ENCODE measurements at regions not wholly inside any gene's neighbourhood (a gene's known extent, or its start where the extent isn't known, plus 50 kb on each side); places are given as distances from the start of the nearest gene placed in this dataset.

GRCh38 chr9:26655166-26655565, 237.4 kb downstream of the CAAP1 start:
- no peak for DNase-seq (ENCODE audit: insufficient read length, low spot score, missing footprints)
- no peaks in the 10 kb centered on the region for H3K36me3 ChIP-seq (ENCODE audit: insufficient read depth, low read length)
- no peaks in the 10 kb centered on the region for H3K27me3 ChIP-seq (ENCODE audit: insufficient read depth, low read length)
- no peaks in the 10 kb centered on the region for H4K20me1 ChIP-seq (ENCODE audit: insufficient read depth, low read length)
- no peak overlapping the region for H3K4me3 ChIP-seq (ENCODE audit: insufficient read depth, low read length)
- no peak for TF ChIP-seq CTCF (IDR thresholded peaks at IDR 0.05; ENCODE audit: extremely low read depth, low read depth, low read length)
- no peak overlapping the region for H3K27ac ChIP-seq (ENCODE audit: low read depth, low read length)
- H3K79me2 ChIP-seq (ENCODE audit: insufficient read depth, low read length): no peaks in the 10 kb centered on the region
- H3K4me1 ChIP-seq (ENCODE audit: insufficient read depth, low read length): no peaks in the 10 kb centered on the region
- H2AFZ ChIP-seq (ENCODE audit: low read length): no peak overlapping the region
- no peaks in the 10 kb centered on the region for H3K9me3 ChIP-seq (ENCODE audit: low read depth, low read length)
- H3K4me2 ChIP-seq (ENCODE audit: insufficient read depth, low read length): no peak overlapping the region

- no peaks in the 10 kb centered on the region for H3K4me1 ChIP-seq (ENCODE audit: insufficient read depth, low read length)
- H4K20me1 ChIP-seq (ENCODE audit: insufficient read depth, low read length): no peaks in the 10 kb centered on the region
- no peak for DNase-seq (ENCODE audit: insufficient read length, low spot score, missing footprints)
- no peak overlapping the region for H3K4me2 ChIP-seq (ENCODE audit: insufficient read depth, low read length)
- H2AFZ ChIP-seq (ENCODE audit: low read length): no peak overlapping the region
- no peak for TF ChIP-seq CTCF (IDR thresholded peaks at IDR 0.05; ENCODE audit: extremely low read depth, low read depth, low read length)
- H3K79me2 ChIP-seq (ENCODE audit: insufficient read depth, low read length): no peaks in the 10 kb centered on the region
- no peaks in the 10 kb centered on the region for H3K36me3 ChIP-seq (ENCODE audit: insufficient read depth, low read length)
- H3K27ac ChIP-seq (ENCODE audit: low read depth, low read length): no peak overlapping the region
- H3K9me3 ChIP-seq (ENCODE audit: low read depth, low read length): no peaks in the 10 kb centered on the region
- H3K27me3 ChIP-seq (ENCODE audit: insufficient read depth, low read length): no peaks in the 10 kb centered on the region
- no peak overlapping the region for H3K4me3 ChIP-seq (ENCODE audit: insufficient read depth, low read length)
Observed at GRCh38 chr9:26650325-26650724, 242.3 kb downstream of the CAAP1 start.

GRCh38 chr9:26643826-26644225, 248.8 kb downstream of the CAAP1 start:
- no peaks in the 10 kb centered on the region for H3K36me3 ChIP-seq (ENCODE audit: insufficient read depth, low read length)
- no peaks in the 10 kb centered on the region for H3K9me3 ChIP-seq (ENCODE audit: low read depth, low read length)
- no peak for DNase-seq (ENCODE audit: insufficient read length, low spot score, missing footprints)
- no peaks in the 10 kb centered on the region for H3K4me1 ChIP-seq (ENCODE audit: insufficient read depth, low read length)
- H3K27ac ChIP-seq (ENCODE audit: low read depth, low read length): no peak overlapping the region
- no peak overlapping the region for H3K4me2 ChIP-seq (ENCODE audit: insufficient read depth, low read length)
- no peak for TF ChIP-seq CTCF (IDR thresholded peaks at IDR 0.05; ENCODE audit: extremely low read depth, low read depth, low read length)
- H2AFZ ChIP-seq (ENCODE audit: low read length): no peak overlapping the region
- H3K27me3 ChIP-seq (ENCODE audit: insufficient read depth, low read length): no peaks in the 10 kb centered on the region
- H3K4me3 ChIP-seq (ENCODE audit: insufficient read depth, low read length): no peak overlapping the region
- no peaks in the 10 kb centered on the region for H4K20me1 ChIP-seq (ENCODE audit: insufficient read depth, low read length)
- no peaks in the 10 kb centered on the region for H3K79me2 ChIP-seq (ENCODE audit: insufficient read depth, low read length)

GRCh38 chr9:26639761-26640160, 252.8 kb downstream of the CAAP1 start:
- Histone ChIP-seq H3K27ac (ENCODE audit: low read depth, low read length) (no peak overlapping the region), H4K20me1 (ENCODE audit: insufficient read depth, low read length) (no peaks in the 10 kb centered on the region), H3K36me3 (ENCODE audit: insufficient read depth, low read length) (no peaks in the 10 kb centered on the region), H2AFZ (ENCODE audit: low read length) (no peak overlapping the region), H3K4me3 (ENCODE audit: insufficient read depth, low read length) (no peak overlapping the region), H3K4me2 (ENCODE audit: insufficient read depth, low read length) (no peak overlapping the region), H3K4me1 (ENCODE audit: insufficient read depth, low read length) (no peaks in the 10 kb centered on the region), H3K79me2 (ENCODE audit: insufficient read depth, low read length) (no peaks in the 10 kb centered on the region), H3K27me3 (ENCODE audit: insufficient read depth, low read length) (no peaks in the 10 kb centered on the region), H3K9me3 (ENCODE audit: low read depth, low read length) (no peaks in the 10 kb centered on the region)
- DNase-seq (ENCODE audit: insufficient read length, low spot score, missing footprints): no peak
- no peak for TF ChIP-seq CTCF (IDR thresholded peaks at IDR 0.05; ENCODE audit: extremely low read depth, low read depth, low read length)

All from osteoblast (primary cell).